Cardiac fibroblast (primary cell): ENCODE measurements at regions not wholly inside any gene's neighbourhood (a gene's known extent, or its start where the extent isn't known, plus 50 kb on each side); places are given as distances from the start of the nearest gene placed in this dataset.

Experiments
- DNase-seq, 2 donors: peaks; one replicate each; pipeline versions ENCODE4 v3.0.0 to v3.0.0-alpha.2; 2010; ENCODE audit warnings: low read depth in 2 of 2
- H3K4me3 ChIP-seq, 2 donors: replicated peaks in 1 of 2; 1 replicate in 1 of 2; 2 replicates in 1 of 2; pipeline ENCODE4 v1.5.1; 2011; ENCODE audit warnings: low read depth in 2 of 2, low read length in 2 of 2, mild to moderate bottlenecking in 2 of 2, moderate library complexity in 1 of 2
- CTCF ChIP-seq: IDR thresholded peaks from one replicate; pipeline ENCODE4 v1.5.1; 2011; ENCODE audit warnings: low read depth, mild to moderate bottlenecking, low read length, inconsistent platforms

DNA sequence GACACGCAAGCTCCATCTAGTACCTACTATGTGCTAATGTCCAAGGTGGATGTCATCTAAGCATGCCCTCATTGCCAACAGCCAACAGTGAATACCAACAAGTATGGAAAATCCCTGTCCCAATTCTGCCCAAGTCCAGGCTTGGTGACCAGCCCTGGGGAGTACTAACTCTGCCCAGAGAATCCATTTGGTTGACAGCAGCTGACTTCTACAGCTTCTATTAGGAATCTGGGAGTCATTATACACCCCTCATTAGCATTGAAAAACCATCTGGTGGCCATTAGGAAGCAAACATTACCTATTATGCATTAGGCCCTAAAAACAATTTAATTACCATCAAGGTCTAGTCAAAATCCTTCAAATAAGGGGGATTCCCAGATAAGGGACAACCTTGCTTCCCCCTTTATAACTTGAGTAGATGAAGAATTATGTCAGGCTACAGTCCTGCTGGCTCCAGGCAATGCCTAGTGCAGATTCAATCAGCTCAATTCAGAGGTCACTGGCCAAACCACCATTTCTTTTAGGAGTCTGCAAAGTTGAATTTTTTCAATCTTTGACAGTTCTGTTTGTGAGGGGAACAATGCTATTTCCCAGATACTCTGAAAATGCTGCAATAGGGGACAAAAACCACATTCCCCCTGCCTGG, 228.0 kb upstream of the LDB2 start:
- H3K4me3 ChIP-seq, result no peak overlapping the region
- no peak for DNase-seq
- no peak for TF ChIP-seq CTCF

GRCh38 chr4:17124767-17125166, 226.3 kb upstream of the LDB2 start:
- no peak overlapping the region for H3K4me3 ChIP-seq
- TF ChIP-seq CTCF, result peak; percentile 21
- no peak for DNase-seq

DNA sequence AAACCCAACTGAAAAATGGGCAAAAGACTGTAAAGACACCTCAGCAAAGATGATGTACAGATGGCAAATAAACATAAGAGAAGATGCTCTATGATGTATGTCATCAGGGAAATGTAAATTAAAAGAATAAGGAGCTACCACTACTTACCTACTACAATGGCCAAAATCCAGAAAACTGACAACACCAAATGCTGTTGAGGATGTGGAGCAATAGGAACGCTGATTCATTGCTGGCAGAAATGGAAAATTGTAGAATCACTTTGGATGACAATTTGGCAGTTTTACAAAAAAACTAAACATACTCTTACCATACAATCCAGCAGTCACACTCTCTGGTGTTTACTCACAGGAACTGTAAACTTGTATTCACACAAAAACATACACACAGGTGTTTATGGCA, 222.3 kb upstream of the LDB2 start:
- no peak for TF ChIP-seq CTCF
- no peak overlapping the region for H3K4me3 ChIP-seq
- peak; percentile 56 to 69 for DNase-seq

GRCh38 chr4:17117746-17118145, 219.3 kb upstream of the LDB2 start:
- TF ChIP-seq CTCF, result no peak
- no peak for DNase-seq
- H3K4me3 ChIP-seq, result no peak overlapping the region

DNA sequence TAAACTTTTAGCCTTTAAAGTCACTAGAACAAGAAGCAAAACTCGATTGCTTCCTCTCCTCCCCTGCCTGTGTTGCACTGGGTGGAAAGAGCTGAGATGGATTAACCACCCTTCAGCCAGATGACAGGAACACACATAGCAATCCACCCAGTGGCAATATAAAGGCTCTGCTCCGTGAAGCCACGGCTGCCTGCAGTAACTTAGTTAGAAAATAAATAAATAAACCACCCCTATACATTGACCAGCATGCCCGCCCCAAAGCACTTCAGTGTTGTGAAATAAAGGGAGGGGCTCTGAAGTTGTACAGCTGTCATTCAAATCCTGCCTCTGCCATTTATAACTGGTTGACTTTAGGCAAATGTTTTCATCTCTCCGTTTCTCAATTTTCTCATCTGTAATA, 217.1 kb upstream of the LDB2 start:
- TF ChIP-seq CTCF, result no peak
- DNase-seq, result no peak

GRCh38 chr4:17112292-17112659, 213.8 kb upstream of the LDB2 start:
- H3K4me3 ChIP-seq, result no peak overlapping the region
- TF ChIP-seq CTCF, result peak; percentile 69
- DNase-seq, result peak; percentile 16 to 38

More for the DNA sequence above, 217.1 kb upstream of the LDB2 start:
- H3K4me3 ChIP-seq, result no peak overlapping the region

DNA sequence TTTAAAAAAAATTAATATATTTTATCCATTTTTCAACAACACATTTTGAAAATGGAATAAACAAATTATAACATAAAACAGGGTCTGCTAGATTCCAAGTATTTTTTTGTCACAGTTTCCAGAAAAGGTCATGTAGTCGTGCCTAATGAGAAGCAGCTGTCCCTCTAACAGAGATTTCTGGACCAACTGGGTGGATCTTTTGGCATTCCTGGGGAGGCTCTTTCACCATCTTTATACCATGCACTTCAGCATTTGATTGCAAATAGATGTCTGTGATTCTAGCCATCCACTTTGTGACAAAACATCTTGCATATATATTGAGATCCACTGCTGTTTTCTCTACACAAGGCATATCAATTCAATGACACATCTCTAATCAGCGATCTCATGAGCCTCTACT, 210.7 kb upstream of the LDB2 start:
- H3K4me3 ChIP-seq, result no peak overlapping the region
- DNase-seq, result no peak
- no peak for TF ChIP-seq CTCF
